Glutamatergic neuron (in vitro differentiated cells): ENCODE measurements at regions not wholly inside any gene's neighbourhood (a gene's known extent, or its start where the extent isn't known, plus 50 kb on each side); places are given as distances from the start of the nearest gene placed in this dataset.

ENCODE experiments used
- DNase-seq: peaks from one replicate; pipeline ENCODE4 v3.0.0; 2022
- H3K27ac Mint-ChIP-seq: one replicate; pipeline ENCODE4 v1.8.0; 2020; ENCODE audit warnings: mild to moderate bottlenecking, mixed read lengths, inconsistent platforms; ENCODE audit not compliant: unreplicated experiment
- H3K27me3 Mint-ChIP-seq: one replicate; pipeline ENCODE4 v1.8.0; 2020; ENCODE audit warnings: mild to moderate bottlenecking, moderate library complexity, mixed read lengths, inconsistent platforms; ENCODE audit not compliant: unreplicated experiment
- H3K36me3 Mint-ChIP-seq: one replicate; pipeline ENCODE4 v1.8.0; 2020; ENCODE audit warnings: mild to moderate bottlenecking, mixed read lengths, inconsistent platforms; ENCODE audit not compliant: unreplicated experiment
- H3K4me1 Mint-ChIP-seq: one replicate; pipeline ENCODE4 v1.8.0; 2020; ENCODE audit warnings: mild to moderate bottlenecking, low read depth, mixed read lengths, inconsistent platforms; ENCODE audit not compliant: unreplicated experiment
- H3K4me3 Mint-ChIP-seq: one replicate; pipeline ENCODE4 v1.8.0; 2020; ENCODE audit warnings: mild to moderate bottlenecking, mixed read lengths, inconsistent platforms; ENCODE audit not compliant: unreplicated experiment
- H3K9me3 Mint-ChIP-seq: one replicate; pipeline ENCODE4 v1.8.0; 2020; ENCODE audit warnings: mild to moderate bottlenecking, moderate library complexity, mixed read lengths, inconsistent platforms; ENCODE audit not compliant: unreplicated experiment
- CTCF ChIP-seq: fragments of 200-600 bp; sonication (generic); IDR thresholded peaks from one replicate; pipeline ENCODE4 v1.5.0; 2021; ENCODE audit not compliant: partially characterized antibody, unreplicated experiment

GRCh38 chrX:39487166-39487968 is 610.4 kb downstream of the BCOR start:
- H3K4me1 Mint-ChIP-seq: peaks cover 8% of the 10 kb centered on the region
- no peak overlapping the region for H3K4me3 Mint-ChIP-seq
- no peaks in the 10 kb centered on the region for H3K27me3 Mint-ChIP-seq
- no peak for DNase-seq
- no peak overlapping the region for H3K27ac Mint-ChIP-seq
- H3K9me3 Mint-ChIP-seq: peaks cover 1% of the 10 kb centered on the region
- TF ChIP-seq CTCF: no peak
- no peaks in the 10 kb centered on the region for H3K36me3 Mint-ChIP-seq

DNA sequence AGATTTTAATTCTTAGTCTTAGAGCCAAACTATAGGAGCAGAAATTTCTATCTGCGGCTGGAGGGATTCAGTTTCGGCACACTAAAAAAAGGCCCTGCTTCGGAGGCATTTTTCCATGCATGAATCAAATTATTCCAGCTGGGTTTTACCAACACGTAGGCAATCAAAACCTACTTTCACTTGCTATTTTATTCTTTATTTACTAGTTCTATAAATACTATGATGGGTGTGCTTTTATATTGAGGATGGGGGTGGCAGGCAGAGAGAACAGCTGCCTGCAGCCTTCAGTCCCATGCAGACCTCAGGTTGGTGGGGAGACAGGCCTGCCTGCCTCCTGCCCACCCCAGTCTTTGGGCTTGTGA is 609.8 kb downstream of the BCOR start:
- Mint-ChIP-seq H3K9me3 (no peaks in the 10 kb centered on the region), H3K27ac (no peak overlapping the region), H3K27me3 (no peaks in the 10 kb centered on the region), H3K36me3 (no peaks in the 10 kb centered on the region), H3K4me1 (peaks cover 8% of the 10 kb centered on the region), H3K4me3 (no peak overlapping the region)
- DNase-seq: no peak
- TF ChIP-seq CTCF: no peak

DNA sequence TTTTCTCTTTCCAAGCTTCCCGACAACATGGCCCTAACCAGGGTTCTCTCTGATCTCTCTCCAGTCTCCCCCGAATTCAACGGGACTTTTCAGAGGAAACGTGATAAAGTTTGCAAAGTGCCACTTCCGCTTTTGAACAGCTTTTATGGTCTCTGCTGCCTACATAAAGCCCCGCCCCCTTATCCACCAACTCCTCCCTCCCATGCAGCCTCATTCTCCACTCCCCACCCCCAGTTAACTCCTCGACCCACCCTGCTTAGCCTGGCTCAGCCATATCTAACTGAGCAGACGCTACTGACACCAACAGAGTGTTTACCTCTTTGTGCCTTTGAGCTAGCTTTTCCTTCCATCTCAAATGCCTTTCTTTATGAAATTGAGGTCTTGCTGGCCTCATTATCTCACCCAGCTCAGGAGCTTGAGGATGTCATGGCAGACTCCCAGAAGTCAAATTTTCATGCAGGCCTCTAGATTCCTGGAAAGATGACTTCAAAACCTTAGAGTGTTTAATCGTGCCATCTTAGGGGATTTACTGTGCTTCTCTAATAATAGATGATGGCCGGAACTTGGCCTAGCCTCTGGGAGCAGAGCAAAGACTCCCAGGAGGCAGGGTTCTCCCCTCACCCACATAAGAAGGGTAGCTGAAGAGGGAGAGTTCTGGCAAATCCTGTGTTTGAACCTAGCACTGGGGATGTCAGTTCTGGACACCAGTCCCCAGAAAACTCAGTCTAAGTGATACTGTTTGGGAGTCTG is 606.0 kb downstream of the BCOR start:
- TF ChIP-seq CTCF: no peak
- Mint-ChIP-seq H3K9me3 (no peaks in the 10 kb centered on the region), H3K36me3 (no peaks in the 10 kb centered on the region), H3K27ac (no peak overlapping the region), H3K27me3 (no peaks in the 10 kb centered on the region), H3K4me1 (no peaks in the 10 kb centered on the region), H3K4me3 (no peak overlapping the region)
- no peak for DNase-seq

DNA sequence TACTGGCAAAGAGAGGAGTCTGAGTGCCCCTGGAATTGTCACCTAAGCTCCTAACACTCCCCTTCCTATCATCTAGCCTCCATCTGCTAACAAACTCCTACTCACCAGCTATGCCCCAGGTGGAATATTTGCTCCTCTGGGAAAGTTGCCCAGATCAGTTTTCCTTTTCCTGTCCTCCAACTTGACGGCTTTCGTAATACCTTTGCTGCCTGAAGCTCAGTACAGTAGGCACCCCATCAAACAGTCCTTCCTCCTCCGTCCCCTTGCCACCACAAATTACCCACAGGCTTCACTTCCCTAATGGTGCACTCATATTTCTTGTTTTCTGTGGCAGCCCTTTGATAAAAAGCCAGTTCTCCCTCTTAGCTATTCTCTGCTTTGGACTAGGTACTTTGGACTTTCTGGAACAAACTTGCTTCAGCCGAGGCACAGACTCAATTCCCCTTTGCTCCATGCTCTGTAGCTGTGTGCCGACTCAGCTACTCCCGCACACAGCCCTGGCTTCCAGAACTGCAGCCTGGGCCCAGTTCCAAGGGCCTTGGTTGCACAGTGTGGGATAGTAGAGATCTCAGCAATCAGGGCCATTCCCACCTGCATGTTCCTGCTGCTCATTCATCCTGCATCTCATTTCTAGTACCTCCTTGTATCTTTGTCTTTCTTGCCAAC is 605.1 kb downstream of the BCOR start:
- Mint-ChIP-seq H3K27ac (no peak overlapping the region), H3K36me3 (no peaks in the 10 kb centered on the region), H3K4me3 (no peak overlapping the region), H3K9me3 (no peaks in the 10 kb centered on the region), H3K4me1 (no peaks in the 10 kb centered on the region), H3K27me3 (no peaks in the 10 kb centered on the region)
- TF ChIP-seq CTCF: no peak
- no peak for DNase-seq
